ENCODE measurements at regions not wholly inside any gene's neighbourhood (a gene's known extent, or its start where the extent isn't known, plus 50 kb on each side); places are given as distances from the start of the nearest gene placed in this dataset.
"Not testable (repeated sequence)": the region's sequence is repeated elsewhere in the genome, so short reads cannot be mapped to it uniquely, and the experiment has no call there.

- no peak for DNase-seq
Observed at GRCh38 chrX:73940893-73941470, 88.5 kb upstream of the XIST start.

GRCh38 chrX:73937843-73938242 lies 85.3 kb upstream of the XIST start:
- not testable (repeated sequence) for DNase-seq

GRCh38 chrX:73932522-73932921 lies 80.0 kb upstream of the XIST start:
- DNase-seq: no peak

GRCh38 chrX:73930300-73930699 lies 77.8 kb upstream of the XIST start:
- no peak for DNase-seq

- DNase-seq: no peak
Observed at GRCh38 chrX:73922856-73923455, 70.4 kb upstream of the XIST start.

- no peak for DNase-seq
Observed at GRCh38 chrX:73916931-73917667, 64.6 kb upstream of the XIST start.

GRCh38 chrX:73916489-73916888 lies 64.0 kb upstream of the XIST start:
- no peak for DNase-seq

- not testable (repeated sequence) for DNase-seq
Observed at GRCh38 chrX:73914792-73915191, 62.3 kb upstream of the XIST start.

- no peak for DNase-seq
Observed at GRCh38 chrX:73913580-73913979, 61.1 kb upstream of the XIST start.

- not testable (repeated sequence) for DNase-seq
Observed at GRCh38 chrX:73911946-73912345, 59.4 kb upstream of the XIST start.

- not testable (repeated sequence) for DNase-seq
Observed at GRCh38 chrX:73905749-73906374, 53.3 kb upstream of the XIST start.

- DNase-seq: no peak
Observed at GRCh38 chrX:73903941-73904340, 51.4 kb upstream of the XIST start.
